Ishikawa (cell line): ENCODE measurements at regions not wholly inside any gene's neighbourhood (a gene's known extent, or its start where the extent isn't known, plus 50 kb on each side); places are given as distances from the start of the nearest gene placed in this dataset.

Experiments used
- CREB1 ChIP-seq: IDR thresholded peaks from 2 replicates; pipeline ENCODE4 v1.6.1; 2012; ENCODE audit warnings: low read depth
- EGR1 ChIP-seq: IDR thresholded peaks from 2 replicates; pipeline ENCODE4 v1.6.1; 2012
- EP300 ChIP-seq: IDR thresholded peaks from 2 replicates; pipeline ENCODE4 v1.6.1; 2012; ENCODE audit warnings: borderline replicate concordance
- FOXM1 ChIP-seq: IDR thresholded peaks from 2 replicates; pipeline ENCODE4 v1.6.1; 2012; ENCODE audit warnings: low read depth, borderline replicate concordance
- NFIC ChIP-seq: IDR thresholded peaks from 2 replicates; pipeline ENCODE4 v1.6.1; 2012
- USF1 ChIP-seq: IDR thresholded peaks from 2 replicates; pipeline ENCODE4 v1.6.1; 2012

DNA sequence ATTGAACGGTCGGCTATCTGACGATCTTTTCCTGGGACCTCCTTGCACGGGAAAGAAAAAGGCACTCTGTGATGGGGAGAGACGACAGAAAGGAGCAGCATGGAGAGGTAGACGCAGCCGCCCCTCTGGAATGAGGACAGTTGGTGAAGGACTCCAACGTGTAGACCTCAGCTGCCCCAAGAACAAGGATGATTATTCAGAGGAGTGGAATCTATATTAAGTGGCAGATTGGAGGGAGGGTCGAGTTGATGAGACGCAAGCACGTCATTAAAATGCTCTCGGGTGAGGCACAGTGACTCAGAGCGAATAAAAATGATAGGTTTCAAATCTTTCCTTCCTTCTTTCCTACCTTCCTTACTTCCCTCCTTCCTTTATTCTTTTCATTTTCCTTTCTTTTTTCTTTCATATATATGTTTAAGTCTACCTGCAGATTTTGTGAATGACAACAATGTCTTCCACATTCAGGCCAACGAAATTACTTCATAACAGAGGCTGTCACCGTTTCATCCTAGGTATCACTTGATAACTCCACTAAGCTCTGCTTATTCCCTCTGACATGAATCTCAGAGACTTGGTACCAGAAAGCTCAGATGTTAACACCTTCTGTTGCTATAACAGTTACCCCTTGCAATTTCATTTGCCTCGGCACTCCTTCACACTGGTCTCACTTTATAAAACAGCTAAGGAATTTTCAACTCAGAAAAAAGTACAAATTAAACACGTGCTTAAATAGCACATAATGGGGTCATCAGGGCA lies 110.0 kb upstream of the PPARGC1A start:
- TF ChIP-seq EP300 (no peak), EGR1 (no peak), USF1 (no peak), CREB1 (no peak), FOXM1 (no peak), NFIC (no peak)
